ENCODE measurements at regions not wholly inside any gene's neighbourhood (a gene's known extent, or its start where the extent isn't known, plus 50 kb on each side); places are given as distances from the start of the nearest gene placed in this dataset.

DNA sequence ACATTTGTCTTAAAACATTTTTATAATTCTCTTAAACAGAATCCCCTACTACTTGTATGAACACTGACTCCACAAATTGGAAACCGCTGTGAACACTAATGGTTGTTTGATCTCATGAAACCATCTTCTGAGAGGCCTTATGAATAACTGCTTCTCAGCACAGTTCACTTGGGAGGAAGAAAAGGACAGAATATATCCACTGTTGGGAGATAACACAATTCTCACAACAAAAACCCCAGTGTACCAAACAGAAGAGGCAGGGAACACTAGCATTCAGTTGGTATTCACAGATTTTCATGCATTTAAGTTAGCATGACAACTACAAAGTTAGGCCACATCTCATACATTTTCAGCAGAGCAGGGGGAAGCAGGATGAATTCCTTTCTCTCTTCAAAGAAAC is 89.0 kb upstream of the SELENOP start:
- TF ChIP-seq CTCF (IDR thresholded peaks at IDR 0.05) (no peak), EZH2 (IDR thresholded peaks at IDR 0.05) (no peak)
